BJ (cell line): ENCODE measurements at regions not wholly inside any gene's neighbourhood (a gene's known extent, or its start where the extent isn't known, plus 50 kb on each side); places are given as distances from the start of the nearest gene placed in this dataset.

ENCODE experiments used
- CTCF ChIA-PET: fragments of 350-600 bp; formaldehyde crosslinking; extraction: SDS; loops from one replicate; lab custom pipeline; 2021; ENCODE audit warnings: antibody characterized with exemption, inconsistent platforms; lab: Yijun Ruan, JAX
- POLR2A ChIA-PET: fragments of 300-600 bp; sonication (Branson Sonifier 250); formaldehyde crosslinking; extraction: SDS; loops from one replicate; lab custom pipeline; 2021; ENCODE audit warnings: antibody characterized with exemption; lab: Charles Lee
- DNase-seq: peaks from one replicate; pipeline ENCODE4 v3.0.0-alpha.2; 2011; ENCODE audit warnings: low read depth
- H3K27me3 ChIP-seq: 2 replicates; pipeline ENCODE4 v1.6.0; 2011; ENCODE audit warnings: low read length; ENCODE audit not compliant: control insufficient read depth, insufficient read depth
- H3K36me3 ChIP-seq: 2 replicates; pipeline ENCODE4 v1.5.1; 2011; ENCODE audit warnings: low read length; ENCODE audit not compliant: control insufficient read depth, insufficient read depth
- H3K4me3 ChIP-seq: 2 replicates; pipeline ENCODE4 v1.5.1; 2011; ENCODE audit warnings: low read depth, mild to moderate bottlenecking, control low read depth, low read length
- CTCF ChIP-seq: IDR thresholded peaks from 2 replicates; pipeline ENCODE4 v1.5.1; 2011; ENCODE audit warnings: low read depth, mild to moderate bottlenecking, control low read depth, inconsistent platforms, low read length, moderate library complexity; ENCODE audit not compliant: insufficient read depth

- no peaks in the 10 kb centered on the region for H3K27me3 ChIP-seq
- no peak overlapping the region for H3K4me3 ChIP-seq
- ChIA-PET CTCF (no interaction called here), POLR2A (no interaction called here)
- DNase-seq, result no peak
- no peaks in the 10 kb centered on the region for H3K36me3 ChIP-seq
- TF ChIP-seq CTCF, result no peak
Observed at GRCh38 chr11:41826085-41826484, 366.6 kb upstream of the LRRC4C start.

DNA sequence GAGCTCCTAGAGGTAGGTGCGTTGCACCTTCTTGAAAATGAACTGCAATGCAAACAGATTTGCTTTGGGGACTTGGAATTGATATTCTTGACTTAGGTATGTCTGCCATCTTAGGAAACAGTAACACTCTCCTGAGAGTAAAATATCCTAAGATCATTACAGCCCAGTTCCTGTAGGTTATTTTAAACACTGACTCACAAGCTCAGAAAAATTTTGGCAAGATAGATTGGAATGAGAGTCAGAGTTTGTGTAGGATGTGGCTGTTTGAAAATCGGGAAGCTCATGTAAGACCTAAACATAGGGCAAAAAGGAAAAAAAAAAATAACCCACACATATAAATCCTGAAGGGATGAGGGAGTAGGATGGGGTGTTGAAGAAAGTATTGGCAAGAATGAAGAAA lies 377.0 kb upstream of the LRRC4C start:
- no peaks in the 10 kb centered on the region for H3K36me3 ChIP-seq
- no peak overlapping the region for H3K4me3 ChIP-seq
- no peak for TF ChIP-seq CTCF
- H3K27me3 ChIP-seq, result no peaks in the 10 kb centered on the region
- ChIA-PET POLR2A (no interaction called here), CTCF (interaction anchor here (0.7 kb wide), 1 partner anchor 9 kb away, joined by 5 read pairs; no protein-coding TSS in a partner anchor)
- no peak for DNase-seq

- no peak for TF ChIP-seq CTCF
- POLR2A ChIA-PET, result no interaction called here
- H3K4me3 ChIP-seq, result no peak overlapping the region
- DNase-seq, result no peak
- no peaks in the 10 kb centered on the region for H3K27me3 ChIP-seq
- H3K36me3 ChIP-seq, result no peaks in the 10 kb centered on the region
- CTCF ChIA-PET, result no interaction called here
Observed at GRCh38 chr11:41842673-41843072, 383.2 kb upstream of the LRRC4C start.

DNA sequence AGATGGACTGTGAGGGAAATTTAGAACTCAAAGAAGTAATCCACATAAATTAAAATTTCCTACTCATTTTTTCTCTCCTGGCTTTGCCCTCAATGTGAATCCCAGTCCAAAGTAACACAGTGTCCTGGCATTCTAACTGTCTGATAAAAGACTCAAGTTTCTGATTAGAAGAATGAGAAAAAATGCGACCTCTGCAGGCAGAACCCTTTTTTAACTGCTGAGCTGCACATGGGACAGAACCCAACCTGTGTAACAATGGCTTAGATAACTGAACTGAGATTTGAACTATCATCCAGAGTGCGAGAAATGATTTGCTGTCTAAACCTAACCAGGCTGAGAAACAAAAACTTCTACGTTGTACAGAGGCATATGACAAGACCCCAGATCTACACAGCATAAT lies 385.6 kb upstream of the LRRC4C start:
- Histone ChIP-seq H3K36me3 (no peaks in the 10 kb centered on the region), H3K4me3 (no peak overlapping the region), H3K27me3 (no peaks in the 10 kb centered on the region)
- POLR2A ChIA-PET, result no interaction called here
- no peak for DNase-seq
- no peak for TF ChIP-seq CTCF
- CTCF ChIA-PET, result no interaction called here

- CTCF ChIA-PET, result no interaction called here
- no peaks in the 10 kb centered on the region for H3K36me3 ChIP-seq
- POLR2A ChIA-PET, result no interaction called here
- TF ChIP-seq CTCF, result no peak
- no peak for DNase-seq
- no peak overlapping the region for H3K4me3 ChIP-seq
- H3K27me3 ChIP-seq, result no peaks in the 10 kb centered on the region
Observed at GRCh38 chr11:41848349-41848748, 388.9 kb upstream of the LRRC4C start.
